K562 (cell line): ENCODE measurements at regions not wholly inside any gene's neighbourhood (a gene's known extent, or its start where the extent isn't known, plus 50 kb on each side); places are given as distances from the start of the nearest gene placed in this dataset.

Experiments used
- CCNT2 ChIP-seq: IDR thresholded peaks from 2 replicates; pipeline ENCODE4 v1.6.1; 2011; ENCODE audit warnings: borderline replicate concordance, low read depth, mild to moderate bottlenecking, moderate library complexity, mixed read lengths, low read length; ENCODE audit not compliant: insufficient read length; ENCODE audit errors: extremely low read depth
- CREM ChIP-seq: IDR thresholded peaks from 2 replicates; pipeline ENCODE4 v1.6.1; 2014; ENCODE audit warnings: antibody characterized with exemption, low read depth
- EGR1 ChIP-seq: fragments of 450-650 bp; conservative IDR thresholded peaks from 2 replicates; pipeline ENCODE4 v1.6.1; 2017; ENCODE audit warnings: mild to moderate bottlenecking
- ELF4 ChIP-seq: fragments of 450-650 bp; formaldehyde crosslinking; IDR thresholded peaks from 2 replicates; pipeline ENCODE4 v1.4.0; 2022; ENCODE audit warnings: missing genetic modification characterization
- EP400 ChIP-seq: fragments of 450-650 bp; IDR thresholded peaks from 2 replicates; pipeline ENCODE4 v1.6.1; 2017; ENCODE audit warnings: antibody characterized with exemption, mild to moderate bottlenecking, moderate library complexity
- MECOM ChIP-seq: fragments of 250-450 bp; sonication (Bioruptor Pico); IDR thresholded peaks from 2 replicates; pipeline ENCODE4 v1.8.0; 2022; ENCODE audit warnings: inconsistent platforms
- MEF2A ChIP-seq: IDR thresholded peaks from 2 replicates; pipeline ENCODE4 v1.6.1; 2011; ENCODE audit warnings: low read depth, mild to moderate bottlenecking, low read length, moderate library complexity; ENCODE audit not compliant: control insufficient read depth
- MTA1 ChIP-seq: fragments of 450-650 bp; IDR thresholded peaks from 2 replicates; pipeline ENCODE4 v1.6.1; 2017; ENCODE audit warnings: borderline replicate concordance
- NEUROD1 ChIP-seq: fragments of 150-350 bp; IDR thresholded peaks from 2 replicates; pipeline ENCODE4 v1.6.1; 2014; ENCODE audit warnings: borderline replicate concordance, low read length, low read depth; ENCODE audit not compliant: partially characterized antibody
- SMARCA4 ChIP-seq: fragments of 450-650 bp; IDR thresholded peaks from 2 replicates; pipeline ENCODE4 v1.6.1; 2016
- SMARCE1 ChIP-seq: fragments of 450-650 bp; IDR thresholded peaks from 2 replicates; pipeline ENCODE4 v1.7.1; 2016; ENCODE audit warnings: mild to moderate bottlenecking
- SUPT5H ChIP-seq: fragments of 450-650 bp; IDR thresholded peaks from 2 replicates; pipeline ENCODE4 v1.6.1; 2016
- TEAD1 ChIP-seq, 2 experiments: fragments of 450-650 bp in 1 of 2; sonication (generic) in 1 of 2; formaldehyde crosslinking; IDR thresholded peaks; 2 replicates each; pipeline versions ENCODE4 v1.4.0 to v1.8.0; 2020 to 2022; ENCODE audit warnings: mild to moderate bottlenecking in 2 of 2, missing genetic modification reagents in 1 of 2
- YY1 ChIP-seq, 3 experiments: IDR thresholded peaks; 2 replicates each; pipeline ENCODE4 v1.6.1; 2011; ENCODE audit warnings: low read length in 2 of 3, mild to moderate bottlenecking in 2 of 3, moderate library complexity in 2 of 3, borderline replicate concordance in 1 of 3, control low read depth in 1 of 3, low read depth in 1 of 3; ENCODE audit not compliant: insufficient read depth in 3 of 3, insufficient replicate concordance in 2 of 3, control insufficient read depth in 1 of 3, insufficient read length in 1 of 3; ENCODE audit errors: extremely low read depth in 1 of 3
- ZBTB7A ChIP-seq: IDR thresholded peaks from 2 replicates; pipeline ENCODE4 v1.6.1; 2011; ENCODE audit warnings: low read depth, mild to moderate bottlenecking, low read length, moderate library complexity, borderline replicate concordance; ENCODE audit not compliant: control insufficient read depth
- ZNF77 ChIP-seq: fragments of 250-450 bp; sonication (Bioruptor Pico); IDR thresholded peaks from 2 replicates; pipeline ENCODE4 v1.5.0; 2020
- TF ChIP-seq, protein P1 (sequence below), 2 experiments: fragments of 450-650 bp; IDR thresholded peaks; 2 replicates each; pipeline ENCODE4 v1.6.1; 2018; ENCODE audit warnings: mild to moderate bottlenecking in 2 of 2, low read depth in 1 of 2; ENCODE audit not compliant: partially characterized antibody in 2 of 2
- TF ChIP-seq, protein P2 (sequence below), 3 experiments: fragments of 200-800 bp in 1 of 3; fragments of 250-450 bp in 1 of 3; fragments of 450-650 bp in 1 of 3; sonication (Bioruptor Pico) in 1 of 3; sonication (Bioruptor generic) in 1 of 3; formaldehyde crosslinking in 1 of 3; IDR thresholded peaks; 2 replicates each; pipeline versions ENCODE4 v1.6.1 to v1.8.0; 2016 to 2022; ENCODE audit warnings: mild to moderate bottlenecking in 2 of 3, missing genetic modification characterization in 2 of 3, missing compliant biosample characterization in 1 of 3, moderate library complexity in 1 of 3
- TF ChIP-seq, protein P3 (sequence below): fragments of 250-450 bp; sonication (Bioruptor Pico); IDR thresholded peaks from 2 replicates; pipeline ENCODE4 v1.4.0; 2020; ENCODE audit warnings: mild to moderate bottlenecking, moderate library complexity

DNA sequence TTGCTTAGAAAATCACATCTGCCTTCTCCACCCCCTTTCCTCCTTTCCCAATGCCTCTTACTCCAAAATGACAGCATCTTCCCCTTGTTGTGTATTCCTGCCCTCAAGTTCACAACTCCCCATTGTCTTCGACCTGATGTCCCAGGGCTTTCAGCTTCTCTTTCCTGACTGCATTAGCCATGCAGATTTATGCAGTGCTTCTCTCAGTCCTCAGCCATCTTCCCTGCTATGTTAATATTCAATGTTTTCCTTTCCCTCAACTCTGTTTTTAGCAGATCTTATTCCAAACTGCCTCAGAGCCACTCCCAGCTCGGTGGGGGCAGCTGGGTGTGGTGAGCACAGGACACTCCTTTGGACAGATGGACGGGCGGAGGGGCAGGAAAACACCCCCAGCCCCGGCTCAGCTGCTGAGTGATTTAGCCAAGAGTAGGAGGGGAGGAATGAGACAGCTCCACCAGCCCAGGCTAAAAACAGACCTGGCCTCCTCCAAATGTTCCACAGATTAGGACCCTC is 71.0 kb downstream of the CD2 start (continued):
- TF ChIP-seq SUPT5H = no peak; the same call in 1 of the 2 replicates
- peak; percentile 61 for TF ChIP-seq EGR1
- TF ChIP-seq CCNT2 = peak; percentile 8
- TF ChIP-seq, protein P1, sequence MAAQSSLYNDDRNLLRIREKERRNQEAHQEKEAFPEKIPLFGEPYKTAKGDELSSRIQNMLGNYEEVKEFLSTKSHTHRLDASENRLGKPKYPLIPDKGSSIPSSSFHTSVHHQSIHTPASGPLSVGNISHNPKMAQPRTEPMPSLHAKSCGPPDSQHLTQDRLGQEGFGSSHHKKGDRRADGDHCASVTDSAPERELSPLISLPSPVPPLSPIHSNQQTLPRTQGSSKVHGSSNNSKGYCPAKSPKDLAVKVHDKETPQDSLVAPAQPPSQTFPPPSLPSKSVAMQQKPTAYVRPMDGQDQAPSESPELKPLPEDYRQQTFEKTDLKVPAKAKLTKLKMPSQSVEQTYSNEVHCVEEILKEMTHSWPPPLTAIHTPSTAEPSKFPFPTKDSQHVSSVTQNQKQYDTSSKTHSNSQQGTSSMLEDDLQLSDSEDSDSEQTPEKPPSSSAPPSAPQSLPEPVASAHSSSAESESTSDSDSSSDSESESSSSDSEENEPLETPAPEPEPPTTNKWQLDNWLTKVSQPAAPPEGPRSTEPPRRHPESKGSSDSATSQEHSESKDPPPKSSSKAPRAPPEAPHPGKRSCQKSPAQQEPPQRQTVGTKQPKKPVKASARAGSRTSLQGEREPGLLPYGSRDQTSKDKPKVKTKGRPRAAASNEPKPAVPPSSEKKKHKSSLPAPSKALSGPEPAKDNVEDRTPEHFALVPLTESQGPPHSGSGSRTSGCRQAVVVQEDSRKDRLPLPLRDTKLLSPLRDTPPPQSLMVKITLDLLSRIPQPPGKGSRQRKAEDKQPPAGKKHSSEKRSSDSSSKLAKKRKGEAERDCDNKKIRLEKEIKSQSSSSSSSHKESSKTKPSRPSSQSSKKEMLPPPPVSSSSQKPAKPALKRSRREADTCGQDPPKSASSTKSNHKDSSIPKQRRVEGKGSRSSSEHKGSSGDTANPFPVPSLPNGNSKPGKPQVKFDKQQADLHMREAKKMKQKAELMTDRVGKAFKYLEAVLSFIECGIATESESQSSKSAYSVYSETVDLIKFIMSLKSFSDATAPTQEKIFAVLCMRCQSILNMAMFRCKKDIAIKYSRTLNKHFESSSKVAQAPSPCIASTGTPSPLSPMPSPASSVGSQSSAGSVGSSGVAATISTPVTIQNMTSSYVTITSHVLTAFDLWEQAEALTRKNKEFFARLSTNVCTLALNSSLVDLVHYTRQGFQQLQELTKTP (IDR thresholded peaks at IDR 0.05; ENCODE audit: low read depth in 1 of 2, partially characterized antibody in 2 of 2) = peak in 1 of 2 experiments; percentile 39
- no peak for TF ChIP-seq MTA1
- no peak for TF ChIP-seq ZNF77 (CRISPR knock-in tag)
- peak; percentile 90 for TF ChIP-seq ZBTB7A
- TF ChIP-seq SMARCE1 = 0 out of 2 replicates have a peak, but pooled peaks have one; percentile 11
- TF ChIP-seq, protein P2, sequence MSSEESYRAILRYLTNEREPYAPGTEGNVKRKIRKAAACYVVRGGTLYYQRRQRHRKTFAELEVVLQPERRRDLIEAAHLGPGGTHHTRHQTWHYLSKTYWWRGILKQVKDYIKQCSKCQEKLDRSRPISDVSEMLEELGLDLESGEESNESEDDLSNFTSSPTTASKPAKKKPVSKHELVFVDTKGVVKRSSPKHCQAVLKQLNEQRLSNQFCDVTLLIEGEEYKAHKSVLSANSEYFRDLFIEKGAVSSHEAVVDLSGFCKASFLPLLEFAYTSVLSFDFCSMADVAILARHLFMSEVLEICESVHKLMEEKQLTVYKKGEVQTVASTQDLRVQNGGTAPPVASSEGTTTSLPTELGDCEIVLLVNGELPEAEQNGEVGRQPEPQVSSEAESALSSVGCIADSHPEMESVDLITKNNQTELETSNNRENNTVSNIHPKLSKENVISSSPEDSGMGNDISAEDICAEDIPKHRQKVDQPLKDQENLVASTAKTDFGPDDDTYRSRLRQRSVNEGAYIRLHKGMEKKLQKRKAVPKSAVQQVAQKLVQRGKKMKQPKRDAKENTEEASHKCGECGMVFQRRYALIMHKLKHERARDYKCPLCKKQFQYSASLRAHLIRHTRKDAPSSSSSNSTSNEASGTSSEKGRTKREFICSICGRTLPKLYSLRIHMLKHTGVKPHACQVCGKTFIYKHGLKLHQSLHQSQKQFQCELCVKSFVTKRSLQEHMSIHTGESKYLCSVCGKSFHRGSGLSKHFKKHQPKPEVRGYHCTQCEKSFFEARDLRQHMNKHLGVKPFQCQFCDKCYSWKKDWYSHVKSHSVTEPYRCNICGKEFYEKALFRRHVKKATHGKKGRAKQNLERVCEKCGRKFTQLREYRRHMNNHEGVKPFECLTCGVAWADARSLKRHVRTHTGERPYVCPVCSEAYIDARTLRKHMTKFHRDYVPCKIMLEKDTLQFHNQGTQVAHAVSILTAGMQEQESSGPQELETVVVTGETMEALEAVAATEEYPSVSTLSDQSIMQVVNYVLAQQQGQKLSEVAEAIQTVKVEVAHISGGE (CRISPR knock-in tag; IDR thresholded peaks at IDR 0.05) = 0 out of 6 replicates have a peak, but pooled peaks of 1 of the 3 experiments have one; percentile 13
- peak in 1 of 3 experiments; percentile 7 for TF ChIP-seq YY1 (IDR thresholded peaks at IDR 0.05; ENCODE audit: borderline replicate concordance in 1 of 3, control insufficient read depth in 1 of 3, extremely low read depth in 1 of 3, insufficient read depth in 3 of 3, insufficient read length in 1 of 3, insufficient replicate concordance in 2 of 3, low read depth in 1 of 3, low read length in 2 of 3)
- peak; percentile 32 for TF ChIP-seq NEUROD1
- TF ChIP-seq SMARCA4 = 0 out of 2 replicates have a peak, but pooled peaks have one; percentile 64
- TF ChIP-seq CREM = peak; percentile 2; the same call in 1 of the 2 replicates
- TF ChIP-seq EP400 = peak; percentile 52
- peak; percentile 33; the same call in 1 of the 2 replicates for TF ChIP-seq MEF2A
- TF ChIP-seq, protein P3, sequence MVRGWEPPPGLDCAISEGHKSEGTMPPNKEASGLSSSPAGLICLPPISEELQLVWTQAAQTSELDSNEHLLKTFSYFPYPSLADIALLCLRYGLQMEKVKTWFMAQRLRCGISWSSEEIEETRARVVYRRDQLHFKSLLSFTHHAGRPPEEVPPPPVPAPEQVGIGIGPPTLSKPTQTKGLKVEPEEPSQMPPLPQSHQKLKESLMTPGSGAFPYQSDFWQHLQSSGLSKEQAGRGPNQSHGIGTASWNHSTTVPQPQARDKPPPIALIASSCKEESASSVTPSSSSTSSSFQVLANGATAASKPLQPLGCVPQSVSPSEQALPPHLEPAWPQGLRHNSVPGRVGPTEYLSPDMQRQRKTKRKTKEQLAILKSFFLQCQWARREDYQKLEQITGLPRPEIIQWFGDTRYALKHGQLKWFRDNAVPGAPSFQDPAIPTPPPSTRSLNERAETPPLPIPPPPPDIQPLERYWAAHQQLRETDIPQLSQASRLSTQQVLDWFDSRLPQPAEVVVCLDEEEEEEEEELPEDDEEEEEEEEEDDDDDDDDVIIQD (CRISPR knock-in tag) = no peak
- TF ChIP-seq ELF4 (CRISPR knock-in tag) = peak; percentile 84
- TF ChIP-seq MECOM (CRISPR knock-in tag) = no peak
- peak in 1 of 2 experiments; percentile 55; a peak in 1 of 4 replicates for TF ChIP-seq TEAD1 (CRISPR knock-in tag; IDR thresholded peaks at IDR 0.05)
